ENCODE measurements at regions not wholly inside any gene's neighbourhood (a gene's known extent, or its start where the extent isn't known, plus 50 kb on each side); places are given as distances from the start of the nearest gene placed in this dataset.

GRCh38 chr5:136856648-136857047 lies 491.3 kb upstream of the TRPC7 start:
- no peaks in the 10 kb centered on the region for H3K27me3 ChIP-seq (replicated peaks; ENCODE audit: control insufficient read depth, insufficient read depth, low read length)
- ChIA-PET CTCF (no interaction called here), POLR2A (no interaction called here)
- BruUV-seq (replicated peaks), result no TSS peak
- Mint-ChIP-seq H3K4me1 (ENCODE audit: low read depth, unreplicated experiment) (no peaks in the 10 kb centered on the region), H3K27me3 (ENCODE audit: insufficient read depth, unreplicated experiment) (peaks cover 16% of the 10 kb centered on the region), H3K36me3 (ENCODE audit: insufficient read depth, unreplicated experiment) (no peaks in the 10 kb centered on the region), H3K4me3 (ENCODE audit: unreplicated experiment) (no peak overlapping the region), H3K9me3 (ENCODE audit: unreplicated experiment) (no peaks in the 10 kb centered on the region), H3K27ac (ENCODE audit: unreplicated experiment) (no peak overlapping the region)
- no peaks in the 10 kb centered on the region for H3K36me3 ChIP-seq (ENCODE audit: control insufficient read depth, insufficient read depth, low read length)
- intact Hi-C loops (cut with micrococcal nuclease; ENCODE audit: unreplicated experiment), result no loop called here
- H3K9me3 ChIP-seq, result no peaks in the 10 kb centered on the region
- no peak for DNase-seq
- H3K4me3 ChIP-seq (ENCODE audit: low read depth, low read length), result no peak overlapping the region
- H3K4me1 ChIP-seq, result no peaks in the 10 kb centered on the region
- no peak for TF ChIP-seq CTCF (IDR thresholded peaks at IDR 0.05; ENCODE audit: insufficient read depth in 1 of 2, low read depth in 1 of 2, low read length in 1 of 2, severe bottlenecking in 1 of 2, unreplicated experiment in 1 of 2)

- Mint-ChIP-seq H3K36me3 (ENCODE audit: insufficient read depth, unreplicated experiment) (no peaks in the 10 kb centered on the region), H3K27me3 (ENCODE audit: insufficient read depth, unreplicated experiment) (peaks cover 8% of the 10 kb centered on the region), H3K4me3 (ENCODE audit: unreplicated experiment) (no peak overlapping the region), H3K9me3 (ENCODE audit: unreplicated experiment) (no peaks in the 10 kb centered on the region), H3K4me1 (ENCODE audit: low read depth, unreplicated experiment) (no peaks in the 10 kb centered on the region), H3K27ac (ENCODE audit: unreplicated experiment) (no peak overlapping the region)
- CTCF ChIA-PET, result no interaction called here
- Histone ChIP-seq H3K4me1 (no peaks in the 10 kb centered on the region), H3K36me3 (ENCODE audit: control insufficient read depth, insufficient read depth, low read length) (no peaks in the 10 kb centered on the region), H3K27me3 (replicated peaks; ENCODE audit: control insufficient read depth, insufficient read depth, low read length) (no peaks in the 10 kb centered on the region), H3K9me3 (no peaks in the 10 kb centered on the region), H3K4me3 (ENCODE audit: low read depth, low read length) (no peak overlapping the region)
- DNase-seq, result no peak
- no TSS peak for BruUV-seq (replicated peaks)
- TF ChIP-seq CTCF (IDR thresholded peaks at IDR 0.05; ENCODE audit: insufficient read depth in 1 of 2, low read depth in 1 of 2, low read length in 1 of 2, severe bottlenecking in 1 of 2, unreplicated experiment in 1 of 2), result no peak
- POLR2A ChIA-PET, result no interaction called here
- intact Hi-C loops (cut with micrococcal nuclease; ENCODE audit: unreplicated experiment), result no loop called here
Measured at GRCh38 chr5:136853971-136854370, 488.6 kb upstream of the TRPC7 start.

- no peak for DNase-seq
- Mint-ChIP-seq H3K27me3 (ENCODE audit: insufficient read depth, unreplicated experiment) (peaks cover 9% of the 10 kb centered on the region), H3K9me3 (ENCODE audit: unreplicated experiment) (no peaks in the 10 kb centered on the region), H3K27ac (ENCODE audit: unreplicated experiment) (no peak overlapping the region), H3K4me3 (ENCODE audit: unreplicated experiment) (no peak overlapping the region), H3K36me3 (ENCODE audit: insufficient read depth, unreplicated experiment) (no peaks in the 10 kb centered on the region), H3K4me1 (ENCODE audit: low read depth, unreplicated experiment) (no peaks in the 10 kb centered on the region)
- H3K4me1 ChIP-seq, result no peaks in the 10 kb centered on the region
- BruUV-seq (replicated peaks), result no TSS peak
- no peaks in the 10 kb centered on the region for H3K36me3 ChIP-seq (ENCODE audit: control insufficient read depth, insufficient read depth, low read length)
- no peak for TF ChIP-seq CTCF (IDR thresholded peaks at IDR 0.05; ENCODE audit: insufficient read depth in 1 of 2, low read depth in 1 of 2, low read length in 1 of 2, severe bottlenecking in 1 of 2, unreplicated experiment in 1 of 2)
- ChIA-PET CTCF (no interaction called here), POLR2A (no interaction called here)
- peaks cover 3% of the 10 kb centered on the region; the same call in 1 of the 2 replicates for H3K9me3 ChIP-seq
- intact Hi-C loops (cut with micrococcal nuclease; ENCODE audit: unreplicated experiment), result no loop called here
- 0 out of 2 replicates have a peak, but pooled peaks cover 1% of the 10 kb centered on the region for H3K27me3 ChIP-seq (replicated peaks; ENCODE audit: control insufficient read depth, insufficient read depth, low read length)
- H3K4me3 ChIP-seq (ENCODE audit: low read depth, low read length), result no peak overlapping the region
Measured at GRCh38 chr5:136840601-136841000, 475.3 kb upstream of the TRPC7 start.

All from Caco-2 (cell line).